HG03159 (cell line): ENCODE measurements at regions not wholly inside any gene's neighbourhood (a gene's known extent, or its start where the extent isn't known, plus 50 kb on each side); places are given as distances from the start of the nearest gene placed in this dataset.

Experiments used
- ATAC-seq: cut with Tn5 transposase; IDR thresholded peaks from one replicate; pipeline ENCODE4 v1.9.1; 2021; ENCODE audit warnings: mild to moderate bottlenecking, moderate library complexity; ENCODE audit not compliant: unreplicated experiment

- ATAC-seq, result no peak
Measured at GRCh38 chr9:109830545-109830944, 50.5 kb downstream of the PALM2AKAP2 start.

DNA sequence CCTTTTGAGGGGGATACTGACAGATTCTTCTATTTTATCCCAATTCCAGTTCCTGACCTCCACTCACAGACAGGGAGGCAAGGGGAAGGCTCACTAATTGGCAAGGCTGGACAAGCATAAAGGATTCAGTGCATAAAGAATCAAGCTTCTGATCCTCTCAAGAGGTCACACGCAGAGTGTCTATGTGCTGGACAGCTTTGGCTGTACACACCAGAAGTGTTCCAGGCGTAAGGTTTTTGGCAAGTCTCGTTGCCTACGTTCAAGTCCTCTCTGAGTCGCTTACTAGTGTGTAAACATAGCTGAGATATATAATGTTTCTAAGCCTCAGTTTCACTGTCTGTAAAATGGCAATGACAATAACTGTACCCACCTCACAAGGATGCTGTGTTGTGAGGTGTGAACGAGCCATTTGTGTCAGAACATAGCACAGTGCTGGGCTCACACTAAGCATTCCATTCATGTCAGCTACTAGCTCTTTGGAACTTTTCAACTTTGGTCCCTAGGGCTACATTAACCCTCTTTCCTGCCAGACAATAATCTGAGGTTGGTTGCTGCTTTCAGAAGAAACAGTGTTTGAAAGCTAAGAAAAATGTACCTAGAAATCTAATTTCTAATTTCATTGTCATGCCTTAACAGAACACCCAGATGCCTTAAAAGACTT lies 52.1 kb downstream of the PALM2AKAP2 start:
- ATAC-seq, result no peak

DNA sequence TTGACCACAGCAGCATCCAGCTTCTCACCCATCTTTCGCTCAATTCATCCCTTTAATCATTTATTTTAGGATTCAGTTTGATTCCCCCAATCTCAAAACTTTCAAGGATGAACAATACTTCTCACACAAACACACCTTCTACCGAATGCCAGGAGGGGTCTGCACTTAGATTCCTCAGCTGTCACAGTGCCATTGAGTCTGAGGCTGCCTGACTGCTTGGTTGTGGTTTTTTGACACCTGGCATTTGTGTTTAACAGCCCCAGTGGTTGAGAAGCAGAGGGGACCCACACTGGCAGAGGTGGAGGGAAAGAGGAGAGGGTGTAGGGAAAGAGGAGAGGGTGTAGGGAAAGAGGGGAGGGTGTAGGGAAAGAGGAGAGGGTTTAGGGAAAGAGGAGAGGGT lies 54.9 kb downstream of the PALM2AKAP2 start:
- no peak for ATAC-seq

DNA sequence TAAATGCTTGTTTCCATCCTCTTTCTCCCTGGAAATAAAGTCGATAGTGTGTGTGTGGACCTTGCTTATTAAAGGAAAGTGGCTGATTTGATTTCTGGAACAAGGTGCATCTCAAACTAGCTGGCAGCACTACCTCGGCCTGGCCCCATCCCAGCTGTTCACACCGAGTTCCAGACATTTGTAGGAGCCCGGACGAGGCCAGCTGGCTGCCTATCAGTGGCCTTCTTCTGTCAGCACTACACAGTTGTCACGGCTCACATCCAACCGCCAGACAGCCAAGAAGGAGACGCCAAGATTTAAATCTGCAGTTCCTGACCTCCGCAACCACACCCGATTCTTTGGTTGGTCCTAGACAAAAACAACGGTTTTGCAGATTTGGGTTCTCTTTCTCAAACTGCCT lies 63.6 kb downstream of the PALM2AKAP2 start:
- ATAC-seq, result no peak

- no peak for ATAC-seq
Measured at GRCh38 chr9:109845226-109845625, 65.2 kb downstream of the PALM2AKAP2 start.

GRCh38 chr9:109846776-109847175 lies 66.8 kb downstream of the PALM2AKAP2 start:
- ATAC-seq, result no peak

DNA sequence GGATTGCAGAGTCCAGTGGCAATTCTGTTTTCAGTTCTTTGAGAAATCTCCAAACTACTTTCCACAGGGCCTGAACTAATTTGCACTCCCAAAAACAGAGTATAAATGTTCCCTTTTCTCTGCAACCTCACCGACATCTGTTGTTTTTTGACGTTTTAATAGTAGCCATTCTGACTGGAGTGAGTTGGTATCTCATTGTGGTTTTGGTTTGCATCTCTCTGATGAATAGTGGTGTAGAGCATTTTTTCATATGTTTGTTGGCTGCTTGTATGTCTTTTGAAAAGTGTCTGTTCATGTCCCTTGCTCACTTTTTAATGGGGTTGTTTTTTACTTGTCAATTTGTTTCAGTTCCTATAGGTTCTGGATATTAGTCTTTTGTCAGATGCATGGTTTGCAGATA lies 72.6 kb downstream of the PALM2AKAP2 start:
- ATAC-seq, result no peak

- no peak for ATAC-seq
Measured at GRCh38 chr9:109855540-109855939, 75.5 kb downstream of the PALM2AKAP2 start.

GRCh38 chr9:109856785-109857184 lies 76.8 kb downstream of the PALM2AKAP2 start:
- ATAC-seq, result no peak

DNA sequence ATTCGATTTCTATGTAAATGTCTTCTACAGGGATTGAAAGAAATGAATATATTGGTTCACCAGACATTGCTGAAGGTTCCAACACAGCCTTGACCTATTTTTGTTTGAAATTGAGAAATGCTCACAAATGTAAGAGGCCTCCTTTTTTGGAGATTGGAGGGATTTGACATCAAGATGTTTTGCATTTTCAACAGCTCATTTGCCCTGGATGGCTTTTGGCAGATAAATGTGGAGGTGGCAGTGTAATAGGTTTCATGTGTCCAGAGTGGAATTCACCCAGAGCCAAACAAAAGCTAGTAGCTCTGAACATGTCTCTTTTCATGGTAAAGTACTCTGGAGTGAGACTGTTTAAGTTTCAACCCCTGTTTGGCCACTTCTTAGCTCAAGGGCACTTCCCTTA lies 77.3 kb downstream of the PALM2AKAP2 start:
- ATAC-seq, result no peak

- ATAC-seq, result no peak
Measured at GRCh38 chr9:109859447-109859846, 79.4 kb downstream of the PALM2AKAP2 start.

DNA sequence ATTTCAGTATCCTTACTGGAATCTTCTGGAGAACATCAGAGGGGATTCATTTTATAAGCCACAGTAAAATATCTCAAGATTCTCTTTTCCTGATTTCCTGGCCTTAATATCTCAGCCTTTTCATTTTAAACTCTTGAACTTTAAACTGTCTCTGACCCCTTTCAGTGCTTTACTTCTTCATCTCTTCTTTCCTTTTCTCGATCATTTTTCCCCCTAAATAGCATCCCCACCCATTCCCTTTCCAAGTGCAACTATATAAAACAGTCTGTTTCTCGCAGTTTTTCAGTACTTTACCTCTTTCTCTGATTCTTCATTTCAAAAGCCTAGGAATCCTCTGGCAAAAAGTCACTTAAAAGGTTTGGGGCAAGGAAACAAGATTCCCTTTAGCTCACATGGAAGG lies 80.5 kb downstream of the PALM2AKAP2 start:
- ATAC-seq, result no peak

GRCh38 chr9:109861499-109861898 lies 81.5 kb downstream of the PALM2AKAP2 start:
- ATAC-seq, result no peak

DNA sequence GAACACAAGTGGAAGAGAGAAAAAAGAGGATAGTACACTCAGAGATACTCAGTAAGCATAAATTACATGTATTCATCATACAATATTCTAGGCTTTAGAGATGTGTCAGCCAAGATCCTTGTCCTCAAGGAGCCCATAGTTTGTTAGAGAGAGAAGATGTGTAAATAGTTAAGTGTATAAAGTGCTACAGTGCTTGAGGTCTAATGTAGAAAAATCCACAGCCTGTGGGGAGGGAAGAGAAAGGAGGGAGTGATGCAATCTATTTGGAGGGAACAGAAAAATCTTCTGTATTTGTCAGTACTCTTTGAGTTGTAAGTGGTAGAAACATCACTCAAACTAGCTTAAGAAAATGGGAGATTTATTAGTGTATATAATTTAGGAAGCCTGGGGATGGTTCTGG lies 81.9 kb downstream of the PALM2AKAP2 start:
- ATAC-seq, result no peak

DNA sequence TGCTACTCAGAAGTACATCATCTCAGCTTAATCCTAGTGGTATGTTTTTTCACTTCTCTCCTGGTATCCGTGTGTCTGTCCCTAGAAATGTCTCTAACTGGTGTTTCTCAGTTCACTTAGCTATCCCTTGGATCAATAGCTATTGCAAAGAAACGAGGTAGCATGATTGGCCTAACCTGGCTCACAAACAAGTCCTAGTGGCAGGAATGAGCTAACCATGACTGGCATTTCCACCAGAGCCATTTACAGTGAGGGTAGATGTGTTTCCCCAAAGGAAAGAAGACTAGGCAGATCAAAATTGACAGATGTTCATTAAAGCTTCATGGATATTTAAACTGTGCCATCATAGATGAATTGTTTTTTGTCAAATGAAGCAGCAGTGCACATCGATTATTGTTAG lies 82.5 kb downstream of the PALM2AKAP2 start:
- no peak for ATAC-seq

DNA sequence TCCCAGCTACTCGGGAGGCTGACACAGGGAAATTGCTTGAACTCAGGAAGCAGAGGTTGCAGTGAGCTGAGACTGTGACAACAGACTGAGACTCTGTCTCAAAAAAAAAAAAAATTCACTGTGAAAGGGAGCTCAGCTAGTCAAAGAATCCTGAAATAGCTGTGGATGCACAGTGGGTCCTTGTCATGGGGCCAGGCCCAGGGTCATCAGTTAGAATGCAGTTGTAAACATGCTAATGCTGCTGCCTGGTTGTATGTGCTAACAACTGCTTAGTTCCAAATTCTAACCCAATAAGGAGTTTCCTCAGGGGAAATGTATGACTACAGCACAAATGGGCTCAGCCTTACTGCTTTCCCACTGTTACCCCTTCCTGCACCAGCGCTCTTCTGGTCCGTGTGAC lies 84.0 kb downstream of the PALM2AKAP2 start:
- no peak for ATAC-seq

GRCh38 chr9:109865521-109865920 lies 85.5 kb downstream of the PALM2AKAP2 start:
- no peak for ATAC-seq

DNA sequence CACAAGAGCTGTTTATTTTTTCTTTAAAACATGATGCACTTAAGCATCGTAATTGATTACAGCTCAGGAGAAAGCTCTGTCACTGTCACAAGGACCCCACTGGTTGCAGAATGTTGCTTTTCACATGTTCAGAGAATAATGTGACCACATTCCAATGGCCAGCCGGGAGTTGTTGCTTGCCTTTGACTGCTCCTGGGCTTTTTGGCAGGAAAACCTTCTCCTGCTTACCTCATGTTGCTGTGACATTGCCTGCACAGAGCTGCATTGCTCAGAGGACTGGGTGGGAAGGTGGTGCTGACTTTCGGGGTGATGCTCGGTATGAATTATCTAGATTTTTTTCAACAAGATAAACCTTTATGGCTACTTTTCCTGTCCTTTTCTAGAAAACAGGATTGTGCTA lies 88.2 kb downstream of the PALM2AKAP2 start:
- ATAC-seq, result no peak

- no peak for ATAC-seq
Measured at GRCh38 chr9:109868722-109869121, 88.7 kb downstream of the PALM2AKAP2 start.

DNA sequence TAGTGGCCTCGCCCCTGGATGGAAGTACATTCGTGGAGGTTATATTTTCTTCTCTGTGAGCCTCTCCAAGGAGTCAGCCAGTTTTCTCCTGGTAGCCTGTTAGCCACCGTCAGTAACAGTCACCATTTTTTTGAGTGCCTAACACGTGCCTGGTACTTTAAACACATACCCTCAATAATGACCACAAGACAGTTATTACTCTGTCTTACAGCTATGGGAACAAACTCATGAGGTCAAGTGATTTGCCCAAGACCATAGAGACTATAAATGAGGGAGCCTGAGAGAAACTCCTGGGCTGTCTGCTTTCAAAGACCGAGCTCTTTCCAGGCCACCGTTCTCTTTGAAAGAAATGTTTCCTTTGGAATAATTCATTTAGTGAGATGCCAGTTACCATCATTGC lies 90.4 kb downstream of the PALM2AKAP2 start:
- no peak for ATAC-seq

- ATAC-seq, result no peak
Measured at GRCh38 chr9:109872901-109873300, 92.9 kb downstream of the PALM2AKAP2 start.

- no peak for ATAC-seq
Measured at GRCh38 chr9:109875495-109876129, 95.6 kb downstream of the PALM2AKAP2 start.
